ENCODE measurements at regions not wholly inside any gene's neighbourhood (a gene's known extent, or its start where the extent isn't known, plus 50 kb on each side); places are given as distances from the start of the nearest gene placed in this dataset.

- Histone ChIP-seq H2BK120ac (ENCODE audit: low read depth, low read length, poor library complexity, severe bottlenecking) (no peak overlapping the region), H3T11ph (ENCODE audit: low read length) (no peak overlapping the region), H3K23me2 (ENCODE audit: insufficient read length, low read depth, low read length, poor library complexity, severe bottlenecking) (no peaks in the 10 kb centered on the region), H2BK12ac (ENCODE audit: insufficient read length, low read depth, low read length) (no peak overlapping the region), H2BK5ac (ENCODE audit: insufficient read length, low read length) (no peak overlapping the region), H3K14ac (ENCODE audit: insufficient read depth, low read length) (no peak overlapping the region), H3K4me2 (ENCODE audit: insufficient read depth, insufficient read length, low read length) (no peak overlapping the region), H3K79me1 (ENCODE audit: insufficient read depth, low read depth, low read length, poor library complexity, severe bottlenecking) (no peaks in the 10 kb centered on the region), H4K5ac (ENCODE audit: insufficient read length, low read depth, low read length) (no peak overlapping the region), H3K27me3 (ENCODE audit: insufficient read depth, low read length) (no peaks in the 10 kb centered on the region; the same call in 1 of the 2 replicates), H3K4me1 (ENCODE audit: insufficient read depth, low read length) (no peaks in the 10 kb centered on the region), H4K20me1 (ENCODE audit: control insufficient read depth, insufficient read depth, insufficient read length) (no peaks in the 10 kb centered on the region), H3K79me2 (ENCODE audit: insufficient read depth, low read length) (no peaks in the 10 kb centered on the region), H3K56ac (ENCODE audit: insufficient read length, low read depth, low read length) (no peak overlapping the region), H2BK20ac (ENCODE audit: low read depth, low read length, poor library complexity, severe bottlenecking) (no peak overlapping the region), H2AFZ (ENCODE audit: low read length) (no peak overlapping the region), H2BK15ac (ENCODE audit: low read depth, low read length) (no peak overlapping the region), H4K8ac (replicated peaks; ENCODE audit: insufficient read length, low read depth, low read length) (no peak overlapping the region), H3K23ac (ENCODE audit: insufficient read length, low read depth, low read length) (no peak overlapping the region), H2AK5ac (ENCODE audit: insufficient read length, low read length) (no peak overlapping the region), H3K9me3 (ENCODE audit: control insufficient read depth, low read depth, low read length) (peaks cover 94% of the 10 kb centered on the region), H3K4ac (ENCODE audit: low read depth, low read length) (no peak overlapping the region), H3K27ac (ENCODE audit: insufficient read length, low read depth, low read length) (no peak overlapping the region), H3K18ac (ENCODE audit: insufficient read length, low read depth, low read length) (no peak overlapping the region), H4K91ac (ENCODE audit: insufficient read length, low read depth, low read length) (no peak overlapping the region), H3K9ac (ENCODE audit: extremely low read depth, insufficient read length, low read length) (no peak overlapping the region)
- Mint-ChIP-seq H3K27ac (no peak overlapping the region), H3K4me1 (no peaks in the 10 kb centered on the region), H3K9me3 (peaks cover 91 to 100% of the 10 kb centered on the region in 2 experiments), H3K27me3 (ENCODE audit: low read depth) (peaks cover 2% of the 10 kb centered on the region), H3K4me3 (no peak overlapping the region), H3K36me3 (ENCODE audit: insufficient read depth in 1 of 3, low read depth in 3 of 3) (peaks cover 25 to 30% (median 29%) of the 10 kb centered on the region in 3 experiments; a peak in 6 of 7 replicates)
- no peak for DNase-seq
- no CpG with 5 or more reads among the region's 14 CpGs for WGBS (ENCODE audit: extremely low coverage, insufficient read length, low lambda C conversion rate)
- TF ChIP-seq, protein P1, sequence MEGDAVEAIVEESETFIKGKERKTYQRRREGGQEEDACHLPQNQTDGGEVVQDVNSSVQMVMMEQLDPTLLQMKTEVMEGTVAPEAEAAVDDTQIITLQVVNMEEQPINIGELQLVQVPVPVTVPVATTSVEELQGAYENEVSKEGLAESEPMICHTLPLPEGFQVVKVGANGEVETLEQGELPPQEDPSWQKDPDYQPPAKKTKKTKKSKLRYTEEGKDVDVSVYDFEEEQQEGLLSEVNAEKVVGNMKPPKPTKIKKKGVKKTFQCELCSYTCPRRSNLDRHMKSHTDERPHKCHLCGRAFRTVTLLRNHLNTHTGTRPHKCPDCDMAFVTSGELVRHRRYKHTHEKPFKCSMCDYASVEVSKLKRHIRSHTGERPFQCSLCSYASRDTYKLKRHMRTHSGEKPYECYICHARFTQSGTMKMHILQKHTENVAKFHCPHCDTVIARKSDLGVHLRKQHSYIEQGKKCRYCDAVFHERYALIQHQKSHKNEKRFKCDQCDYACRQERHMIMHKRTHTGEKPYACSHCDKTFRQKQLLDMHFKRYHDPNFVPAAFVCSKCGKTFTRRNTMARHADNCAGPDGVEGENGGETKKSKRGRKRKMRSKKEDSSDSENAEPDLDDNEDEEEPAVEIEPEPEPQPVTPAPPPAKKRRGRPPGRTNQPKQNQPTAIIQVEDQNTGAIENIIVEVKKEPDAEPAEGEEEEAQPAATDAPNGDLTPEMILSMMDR (conservative IDR thresholded peaks at IDR 0.05): no peak
Observed at GRCh38 chr12:34388636-34389377, 366.5 kb downstream of the ALG10 start.

All from H9 (cell line).